ENCODE measurements at regions not wholly inside any gene's neighbourhood (a gene's known extent, or its start where the extent isn't known, plus 50 kb on each side); places are given as distances from the start of the nearest gene placed in this dataset.
"Not testable (repeated sequence)": the region's sequence is repeated elsewhere in the genome, so short reads cannot be mapped to it uniquely, and the experiment has no call there.

GRCh38 chr2:196290136-196290535 lies 118.8 kb upstream of the STK17B start:
- peaks cover 0 to 5% of the 10 kb centered on the region in 2 donors for H3K4me1 ChIP-seq (ENCODE audit: control insufficient read depth in 1 of 2, insufficient read depth in 2 of 2, low read length in 2 of 2)
- no peak overlapping the region for H3K9ac ChIP-seq (ENCODE audit: low read depth in 1 of 2, low read length in 2 of 2)
- H3K27ac ChIP-seq (ENCODE audit: low read depth, low read length) = no peak overlapping the region
- H3K4me3 ChIP-seq (ENCODE audit: low read depth in 1 of 2, low read length in 2 of 2) = no peak overlapping the region
- no peaks in the 10 kb centered on the region for H3K36me3 ChIP-seq (ENCODE audit: control insufficient read depth in 1 of 2, insufficient read depth in 2 of 2, low read length in 2 of 2)
- H3K27me3 ChIP-seq (ENCODE audit: control insufficient read depth in 1 of 2, insufficient read depth in 2 of 2, low read length in 2 of 2) = no peaks in the 10 kb centered on the region
- H3K9me3 ChIP-seq (ENCODE audit: control insufficient read depth in 1 of 2, low read length in 2 of 2) = no peaks in the 10 kb centered on the region

GRCh38 chr2:196290569-196290968 lies 119.2 kb upstream of the STK17B start:
- no peaks in the 10 kb centered on the region for H3K9me3 ChIP-seq (ENCODE audit: control insufficient read depth in 1 of 2, low read length in 2 of 2)
- H3K4me1 ChIP-seq (ENCODE audit: control insufficient read depth in 1 of 2, insufficient read depth in 2 of 2, low read length in 2 of 2) = peaks cover 0 to 5% of the 10 kb centered on the region in 2 donors

GRCh38 chr2:196291426-196291825 lies 120.0 kb upstream of the STK17B start:
- H3K4me1 ChIP-seq (ENCODE audit: control insufficient read depth in 1 of 2, insufficient read depth in 2 of 2, low read length in 2 of 2) = peaks cover 0 to 5% of the 10 kb centered on the region in 2 donors
- H3K4me3 ChIP-seq (ENCODE audit: low read depth in 1 of 2, low read length in 2 of 2) = no peak overlapping the region
- no peaks in the 10 kb centered on the region for H3K27me3 ChIP-seq (ENCODE audit: control insufficient read depth in 1 of 2, insufficient read depth in 2 of 2, low read length in 2 of 2)
- H3K27ac ChIP-seq (ENCODE audit: low read depth, low read length) = no peak overlapping the region
- H3K36me3 ChIP-seq (ENCODE audit: control insufficient read depth in 1 of 2, insufficient read depth in 2 of 2, low read length in 2 of 2) = no peaks in the 10 kb centered on the region
- H3K9me3 ChIP-seq (ENCODE audit: control insufficient read depth in 1 of 2, low read length in 2 of 2) = no peaks in the 10 kb centered on the region
- no peak overlapping the region for H3K9ac ChIP-seq (ENCODE audit: low read depth in 1 of 2, low read length in 2 of 2)

More at GRCh38 chr2:196290569-196290968, 119.2 kb upstream of the STK17B start:
- Histone ChIP-seq H3K9ac (ENCODE audit: low read depth in 1 of 2, low read length in 2 of 2) (no peak overlapping the region), H3K27ac (ENCODE audit: low read depth, low read length) (no peak overlapping the region), H3K36me3 (ENCODE audit: control insufficient read depth in 1 of 2, insufficient read depth in 2 of 2, low read length in 2 of 2) (no peaks in the 10 kb centered on the region), H3K27me3 (ENCODE audit: control insufficient read depth in 1 of 2, insufficient read depth in 2 of 2, low read length in 2 of 2) (no peaks in the 10 kb centered on the region), H3K4me3 (ENCODE audit: low read depth in 1 of 2, low read length in 2 of 2) (no peak overlapping the region)

- H3K36me3 ChIP-seq (ENCODE audit: control insufficient read depth in 1 of 2, insufficient read depth in 2 of 2, low read length in 2 of 2) = no peaks in the 10 kb centered on the region
- no peak overlapping the region for H3K9ac ChIP-seq (ENCODE audit: low read depth in 1 of 2, low read length in 2 of 2)
- H3K9me3 ChIP-seq (ENCODE audit: control insufficient read depth in 1 of 2, low read length in 2 of 2) = no peaks in the 10 kb centered on the region
- H3K4me3 ChIP-seq (ENCODE audit: low read depth in 1 of 2, low read length in 2 of 2) = no peak overlapping the region
- H3K4me1 ChIP-seq (ENCODE audit: control insufficient read depth in 1 of 2, insufficient read depth in 2 of 2, low read length in 2 of 2) = peaks cover 0 to 5% of the 10 kb centered on the region in 2 donors
- H3K27me3 ChIP-seq (ENCODE audit: control insufficient read depth in 1 of 2, insufficient read depth in 2 of 2, low read length in 2 of 2) = no peaks in the 10 kb centered on the region
- H3K27ac ChIP-seq (ENCODE audit: low read depth, low read length) = no peak overlapping the region
Observed at GRCh38 chr2:196291873-196292800, 120.8 kb upstream of the STK17B start.

- Histone ChIP-seq H3K27me3 (ENCODE audit: control insufficient read depth in 1 of 2, insufficient read depth in 2 of 2, low read length in 2 of 2) (no peaks in the 10 kb centered on the region), H3K36me3 (ENCODE audit: control insufficient read depth in 1 of 2, insufficient read depth in 2 of 2, low read length in 2 of 2) (no peaks in the 10 kb centered on the region), H3K4me3 (ENCODE audit: low read depth in 1 of 2, low read length in 2 of 2) (no peak overlapping the region), H3K9me3 (ENCODE audit: control insufficient read depth in 1 of 2, low read length in 2 of 2) (no peaks in the 10 kb centered on the region), H3K27ac (ENCODE audit: low read depth, low read length) (no peak overlapping the region), H3K4me1 (ENCODE audit: control insufficient read depth in 1 of 2, insufficient read depth in 2 of 2, low read length in 2 of 2) (peaks cover 0 to 5% of the 10 kb centered on the region in 2 donors), H3K9ac (ENCODE audit: low read depth in 1 of 2, low read length in 2 of 2) (no peak overlapping the region)
Observed at GRCh38 chr2:196293751-196294515, 122.6 kb upstream of the STK17B start.

GRCh38 chr2:196294516-196294909 lies 123.1 kb upstream of the STK17B start:
- H3K27ac ChIP-seq (ENCODE audit: low read depth, low read length) = no peak overlapping the region

GRCh38 chr2:196295005-196295404 lies 123.6 kb upstream of the STK17B start:
- Histone ChIP-seq H3K4me1 (ENCODE audit: control insufficient read depth in 1 of 2, insufficient read depth in 2 of 2, low read length in 2 of 2) (peaks cover 0 to 5% of the 10 kb centered on the region in 2 donors), H3K27ac (ENCODE audit: low read depth, low read length) (no peak overlapping the region), H3K36me3 (ENCODE audit: control insufficient read depth in 1 of 2, insufficient read depth in 2 of 2, low read length in 2 of 2) (no peaks in the 10 kb centered on the region), H3K4me3 (ENCODE audit: low read depth in 1 of 2, low read length in 2 of 2) (no peak overlapping the region), H3K9me3 (ENCODE audit: control insufficient read depth in 1 of 2, low read length in 2 of 2) (no peaks in the 10 kb centered on the region), H3K27me3 (ENCODE audit: control insufficient read depth in 1 of 2, insufficient read depth in 2 of 2, low read length in 2 of 2) (no peaks in the 10 kb centered on the region), H3K9ac (ENCODE audit: low read depth in 1 of 2, low read length in 2 of 2) (no peak overlapping the region)

More at GRCh38 chr2:196294516-196294909, 123.1 kb upstream of the STK17B start:
- Histone ChIP-seq H3K4me1 (ENCODE audit: control insufficient read depth in 1 of 2, insufficient read depth in 2 of 2, low read length in 2 of 2) (peaks cover 0 to 5% of the 10 kb centered on the region in 2 donors), H3K4me3 (ENCODE audit: low read depth in 1 of 2, low read length in 2 of 2) (no peak overlapping the region), H3K27me3 (ENCODE audit: control insufficient read depth in 1 of 2, insufficient read depth in 2 of 2, low read length in 2 of 2) (no peaks in the 10 kb centered on the region), H3K36me3 (ENCODE audit: control insufficient read depth in 1 of 2, insufficient read depth in 2 of 2, low read length in 2 of 2) (no peaks in the 10 kb centered on the region), H3K9ac (ENCODE audit: low read depth in 1 of 2, low read length in 2 of 2) (no peak overlapping the region), H3K9me3 (ENCODE audit: control insufficient read depth in 1 of 2, low read length in 2 of 2) (no peaks in the 10 kb centered on the region)

- H3K36me3 ChIP-seq (ENCODE audit: control insufficient read depth in 1 of 2, insufficient read depth in 2 of 2, low read length in 2 of 2); H3K9ac ChIP-seq (ENCODE audit: low read depth in 1 of 2, low read length in 2 of 2); H3K9me3 ChIP-seq (ENCODE audit: control insufficient read depth in 1 of 2, low read length in 2 of 2); H3K4me3 ChIP-seq (ENCODE audit: low read depth in 1 of 2, low read length in 2 of 2); H3K27me3 ChIP-seq (ENCODE audit: control insufficient read depth in 1 of 2, insufficient read depth in 2 of 2, low read length in 2 of 2); H3K27ac ChIP-seq (ENCODE audit: low read depth, low read length); H3K4me1 ChIP-seq (ENCODE audit: control insufficient read depth in 1 of 2, insufficient read depth in 2 of 2, low read length in 2 of 2): not testable (repeated sequence)
Observed at GRCh38 chr2:196298106-196298723, 126.8 kb upstream of the STK17B start.

GRCh38 chr2:196307775-196308305 lies 136.5 kb upstream of the STK17B start:
- Histone ChIP-seq H3K4me1 (ENCODE audit: control insufficient read depth in 1 of 2, insufficient read depth in 2 of 2, low read length in 2 of 2) (no peaks in the 10 kb centered on the region), H3K27ac (ENCODE audit: low read depth, low read length) (no peak overlapping the region), H3K4me3 (ENCODE audit: low read depth in 1 of 2, low read length in 2 of 2) (no peak overlapping the region), H3K9me3 (ENCODE audit: control insufficient read depth in 1 of 2, low read length in 2 of 2) (no peaks in the 10 kb centered on the region), H3K9ac (ENCODE audit: low read depth in 1 of 2, low read length in 2 of 2) (no peak overlapping the region), H3K36me3 (ENCODE audit: control insufficient read depth in 1 of 2, insufficient read depth in 2 of 2, low read length in 2 of 2) (no peaks in the 10 kb centered on the region), H3K27me3 (ENCODE audit: control insufficient read depth in 1 of 2, insufficient read depth in 2 of 2, low read length in 2 of 2) (no peaks in the 10 kb centered on the region)
